Esophagus (tissue), 2 donors: ENCODE measurements at regions not wholly inside any gene's neighbourhood (a gene's known extent, or its start where the extent isn't known, plus 50 kb on each side); places are given as distances from the start of the nearest gene placed in this dataset.

Experiments
- H3K27ac ChIP-seq, 2 donors: one replicate each; pipeline ENCODE4 v1.5.1; 2013; ENCODE audit warnings: low read depth in 2 of 2, mild to moderate bottlenecking in 2 of 2, inconsistent platforms in 1 of 2, low read length in 1 of 2, moderate library complexity in 1 of 2
- H3K27me3 ChIP-seq, 2 donors: one replicate each; pipeline ENCODE4 v1.6.1; 2013; ENCODE audit warnings: low read length in 2 of 2, control low read depth in 1 of 2, mild to moderate bottlenecking in 1 of 2; ENCODE audit not compliant: insufficient read depth in 2 of 2, control insufficient read depth in 1 of 2
- H3K36me3 ChIP-seq, 2 donors: one replicate each; pipeline ENCODE4 v1.6.1; 2013; ENCODE audit warnings: low read length in 1 of 2; ENCODE audit not compliant: control insufficient read depth in 2 of 2, insufficient read depth in 2 of 2
- H3K4me1 ChIP-seq, 2 donors: one replicate each; pipeline ENCODE4 v1.6.1; 2013; ENCODE audit warnings: low read length in 1 of 2; ENCODE audit not compliant: control insufficient read depth in 2 of 2, insufficient read depth in 2 of 2
- H3K4me3 ChIP-seq, 2 donors: one replicate each; pipeline ENCODE4 v1.5.1; 2013; ENCODE audit warnings: low read length in 2 of 2, mild to moderate bottlenecking in 2 of 2, low read depth in 1 of 2, moderate library complexity in 1 of 2
- H3K9me3 ChIP-seq, 2 donors: one replicate each; pipeline ENCODE4 v1.6.1; 2013; ENCODE audit warnings: mild to moderate bottlenecking in 2 of 2, low read depth in 1 of 2, low read length in 1 of 2, moderate library complexity in 1 of 2; ENCODE audit not compliant: control insufficient read depth in 2 of 2, insufficient read depth in 1 of 2
- WGBS, 2 donors: extraction: QIAGEN DNeasy Blood & Tissue Kit; methylation state at CpG; one replicate each; pipeline ENCODE4 v1.1.7; 2013; 5-methylcytosine and 5-hydroxymethylcytosine counted together
- donor health status: healthy with polysubstance abuse.
- donor health status: Bipolar disorder and iron deficiency.

- H3K4me1 ChIP-seq, result no peaks in the 10 kb centered on the region
- H3K4me3 ChIP-seq, result no peak overlapping the region
- peaks cover 0 to 6% of the 10 kb centered on the region in 2 donors for H3K27me3 ChIP-seq
- H3K36me3 ChIP-seq, result no peaks in the 10 kb centered on the region
- no peaks in the 10 kb centered on the region for H3K9me3 ChIP-seq
- WGBS, 2 donors, result 65 to 68% methylated on average over 4 of the region's 4 CpGs
- H3K27ac ChIP-seq, result no peak overlapping the region
Measured at GRCh38 chrX:107502316-107502715, 52.9 kb downstream of the FRMPD3 start.

GRCh38 chrX:107504006-107504405 is 54.6 kb downstream of the FRMPD3 start:
- Histone ChIP-seq H3K36me3 (no peaks in the 10 kb centered on the region), H3K9me3 (peaks cover 0 to 2% of the 10 kb centered on the region in 2 donors), H3K4me1 (no peaks in the 10 kb centered on the region), H3K4me3 (no peak overlapping the region), H3K27me3 (peaks cover 0 to 6% of the 10 kb centered on the region in 2 donors), H3K27ac (no peak overlapping the region)
- 45 to 48% methylated on average over 4 of the region's 4 CpGs for WGBS, 2 donors

DNA sequence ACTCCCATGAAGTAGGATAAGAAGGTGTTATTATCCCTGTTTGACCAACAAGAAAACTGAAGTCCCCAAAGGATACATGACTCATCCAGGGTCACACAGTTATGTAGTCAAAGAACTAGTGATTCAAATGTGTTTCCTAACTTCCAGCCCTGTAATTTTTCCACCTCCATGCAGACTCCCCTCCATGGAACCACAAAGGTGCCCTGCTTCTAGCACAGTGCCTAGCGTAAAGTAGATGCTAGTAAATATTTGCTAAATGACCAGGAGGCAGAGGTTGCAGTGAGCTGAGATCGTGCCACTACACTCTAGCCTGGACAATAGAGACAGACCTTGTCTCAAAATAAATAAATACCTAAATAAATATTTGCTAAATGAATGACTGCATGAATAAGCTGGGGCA is 55.8 kb downstream of the FRMPD3 start:
- 70 to 86% methylated on average over 2 of the region's 2 CpGs for WGBS, 2 donors
- Histone ChIP-seq H3K27me3 (peaks cover 0 to 6% of the 10 kb centered on the region in 2 donors), H3K36me3 (no peaks in the 10 kb centered on the region), H3K4me3 (no peak overlapping the region), H3K4me1 (no peaks in the 10 kb centered on the region), H3K9me3 (peaks cover 0 to 4% of the 10 kb centered on the region in 2 donors), H3K27ac (no peak overlapping the region)

DNA sequence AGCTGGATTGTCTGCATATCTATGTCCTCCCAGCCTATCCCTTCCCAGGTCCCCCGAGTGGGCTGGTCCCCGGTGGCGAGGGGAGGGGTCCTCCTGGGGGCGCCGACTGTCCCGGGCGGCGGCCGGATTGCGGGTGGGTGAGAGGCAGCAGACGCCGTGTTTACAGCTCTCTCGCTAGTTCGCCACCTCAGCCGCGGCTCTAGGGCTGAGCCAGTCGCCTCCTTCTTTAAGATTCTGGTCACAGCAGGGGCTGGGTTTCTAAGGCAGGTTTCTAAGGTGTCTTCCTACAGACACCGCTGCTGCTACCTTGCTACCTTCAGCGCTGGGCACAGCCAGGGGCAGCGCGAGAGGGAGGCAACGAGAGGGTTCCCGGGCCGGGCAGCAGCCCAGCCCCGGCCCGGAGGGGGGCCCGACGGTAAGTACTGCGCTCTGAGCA is 57.2 kb downstream of the FRMPD3 start:
- no peak overlapping the region for H3K27ac ChIP-seq
- 2 to 38% methylated on average over 27 to 29 of the region's 29 CpGs for WGBS, 2 donors
- H3K36me3 ChIP-seq, result no peaks in the 10 kb centered on the region
- peaks cover 0 to 6% of the 10 kb centered on the region in 2 donors for H3K27me3 ChIP-seq
- H3K4me1 ChIP-seq, result no peaks in the 10 kb centered on the region
- H3K9me3 ChIP-seq, result peaks cover 0 to 4% of the 10 kb centered on the region in 2 donors
- H3K4me3 ChIP-seq, result peak overlapping the region in 1 of 2 donors; percentile 7

DNA sequence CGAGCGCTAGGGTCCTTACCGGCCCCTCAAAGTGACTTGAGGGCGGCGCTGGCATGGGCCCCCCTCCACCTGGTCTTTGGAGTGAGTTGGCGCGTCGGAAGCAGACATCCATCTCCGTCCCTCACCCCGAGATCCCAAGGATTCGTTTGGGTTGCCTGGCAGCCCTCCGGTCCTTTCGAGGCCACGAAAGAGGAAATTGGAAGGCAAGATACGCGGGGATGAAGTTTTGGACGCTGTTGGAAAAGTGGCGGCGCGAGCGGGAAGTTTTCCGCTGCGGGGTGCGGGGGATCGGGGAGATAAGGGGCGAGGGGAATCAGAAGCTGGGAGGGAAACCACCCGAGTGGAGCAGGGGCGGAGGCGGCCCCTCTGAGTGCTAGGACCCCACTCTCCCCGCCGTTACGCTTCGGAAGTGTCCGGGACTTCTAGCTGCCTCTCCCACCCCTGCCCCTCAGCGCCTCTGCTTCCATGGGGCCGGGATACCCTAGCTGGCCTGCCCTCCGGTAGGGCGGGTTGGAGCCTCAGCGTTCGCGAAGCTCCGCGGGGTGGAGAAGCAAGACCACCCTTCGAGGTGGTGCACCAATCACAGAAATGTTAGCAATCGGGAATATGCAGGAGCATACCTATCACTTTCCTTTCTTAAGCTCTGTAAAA is 57.8 kb downstream of the FRMPD3 start:
- Histone ChIP-seq H3K36me3 (no peaks in the 10 kb centered on the region), H3K4me1 (no peaks in the 10 kb centered on the region), H3K4me3 (peak overlapping the region in 1 of 2 donors; percentile 7), H3K27ac (no peak overlapping the region), H3K9me3 (peaks cover 0 to 4% of the 10 kb centered on the region in 2 donors), H3K27me3 (peaks cover 0 to 6% of the 10 kb centered on the region in 2 donors)
- WGBS, 2 donors, result 5 to 29% methylated on average over 44 to 45 of the region's 45 CpGs

DNA sequence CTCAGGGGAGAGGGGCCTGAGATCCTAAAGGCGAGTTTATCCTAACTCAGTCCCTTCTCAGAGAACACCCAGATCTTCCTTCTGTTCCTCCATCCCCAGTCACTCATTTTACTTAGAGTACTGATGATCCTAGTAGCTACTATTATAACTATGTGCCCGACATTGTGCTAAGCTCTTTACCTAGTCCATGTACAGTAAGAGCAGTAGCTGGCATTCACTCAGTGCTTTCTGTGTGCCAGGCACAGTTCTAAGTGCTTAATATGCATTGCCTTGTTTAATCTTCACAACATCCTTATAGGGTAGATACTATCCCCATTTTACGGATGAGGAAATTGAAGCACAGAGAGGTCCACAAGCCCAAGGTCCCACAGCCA is 58.3 kb downstream of the FRMPD3 start:
- Histone ChIP-seq H3K36me3 (no peaks in the 10 kb centered on the region), H3K4me1 (no peaks in the 10 kb centered on the region), H3K9me3 (peaks cover 0 to 4% of the 10 kb centered on the region in 2 donors), H3K27ac (no peak overlapping the region), H3K27me3 (peaks cover 0 to 6% of the 10 kb centered on the region in 2 donors), H3K4me3 (no peak overlapping the region)
- WGBS, 2 donors, result 63 to 75% methylated on average over 3 of the region's 3 CpGs

- H3K36me3 ChIP-seq, result no peaks in the 10 kb centered on the region
- no peaks in the 10 kb centered on the region for H3K4me1 ChIP-seq
- H3K9me3 ChIP-seq, result peaks cover 0 to 4% of the 10 kb centered on the region in 2 donors
- H3K4me3 ChIP-seq, result no peak overlapping the region
- peaks cover 0 to 6% of the 10 kb centered on the region in 2 donors for H3K27me3 ChIP-seq
- no peak overlapping the region for H3K27ac ChIP-seq
- WGBS, 2 donors, result 83 to 86% methylated on average over 3 of the region's 3 CpGs
Measured at GRCh38 chrX:107508925-107509324, 59.5 kb downstream of the FRMPD3 start.

DNA sequence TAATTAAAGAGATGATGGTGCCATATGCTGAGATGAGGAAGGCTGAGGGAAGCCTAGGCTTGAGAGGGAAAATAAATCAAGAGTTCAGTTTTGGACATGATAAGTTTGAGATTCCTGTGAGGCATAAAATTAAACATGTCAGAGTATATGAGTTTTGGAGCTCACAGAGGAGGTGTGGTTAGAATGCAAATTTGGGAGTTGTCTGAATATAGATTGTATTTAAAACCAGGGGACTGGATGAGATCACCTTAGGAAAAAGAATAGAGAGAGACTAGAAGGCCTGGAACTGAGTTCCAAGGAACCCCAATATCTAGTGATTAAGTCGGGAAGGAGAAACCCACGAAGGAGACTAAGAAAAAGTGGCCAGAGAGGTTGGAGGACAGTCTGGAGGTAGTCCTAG is 65.5 kb downstream of the FRMPD3 start:
- Histone ChIP-seq H3K27ac (no peak overlapping the region), H3K4me3 (no peak overlapping the region), H3K27me3 (no peaks in the 10 kb centered on the region), H3K9me3 (no peaks in the 10 kb centered on the region), H3K36me3 (no peaks in the 10 kb centered on the region), H3K4me1 (no peaks in the 10 kb centered on the region)
- WGBS, 2 donors, result 68 to 91% methylated on average over 2 of the region's 2 CpGs

- Histone ChIP-seq H3K9me3 (no peaks in the 10 kb centered on the region), H3K4me1 (no peaks in the 10 kb centered on the region), H3K27ac (no peak overlapping the region), H3K27me3 (peaks cover 0 to 10% of the 10 kb centered on the region in 2 donors), H3K4me3 (no peak overlapping the region), H3K36me3 (no peaks in the 10 kb centered on the region)
- WGBS, 2 donors, result 71 to 85% methylated on average over 14 of the region's 14 CpGs
Measured at GRCh38 chrX:107521877-107522586, 72.6 kb downstream of the FRMPD3 start.

- Histone ChIP-seq H3K27me3 (peaks cover 0 to 10% of the 10 kb centered on the region in 2 donors), H3K27ac (no peak overlapping the region), H3K9me3 (no peaks in the 10 kb centered on the region), H3K36me3 (no peaks in the 10 kb centered on the region), H3K4me3 (no peak overlapping the region), H3K4me1 (no peaks in the 10 kb centered on the region)
- 81 to 84% methylated on average over 2 of the region's 2 CpGs for WGBS, 2 donors
Measured at GRCh38 chrX:107522901-107523300, 73.4 kb downstream of the FRMPD3 start.
